ENCODE measurements at regions not wholly inside any gene's neighbourhood (a gene's known extent, or its start where the extent isn't known, plus 50 kb on each side); places are given as distances from the start of the nearest gene placed in this dataset.
"Not testable (repeated sequence)": the region's sequence is repeated elsewhere in the genome, so short reads cannot be mapped to it uniquely, and the experiment has no call there.

DNA sequence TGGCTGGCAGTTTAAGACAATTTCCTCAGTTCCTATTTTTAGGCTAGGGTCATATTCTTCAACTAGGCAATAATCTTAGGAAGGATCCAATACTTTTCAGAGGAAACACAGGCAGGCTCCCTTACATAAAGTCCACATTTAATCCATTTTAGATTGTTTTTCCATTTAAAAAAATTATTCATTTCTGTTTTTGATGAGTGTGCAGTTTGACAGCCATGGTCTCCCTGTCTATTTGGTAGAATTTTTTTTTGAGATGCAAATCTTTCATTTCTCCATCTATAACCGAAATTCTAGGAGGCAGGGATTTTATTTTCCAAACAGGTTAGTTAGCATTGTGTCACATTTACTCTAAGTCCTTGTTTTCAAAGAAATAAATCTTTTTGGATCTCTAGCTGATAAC, 326.8 kb downstream of the PPP4R3C start:
- no peaks in the 10 kb centered on the region for H3K9me2 ChIP-seq (replicated peaks; ENCODE audit: insufficient read depth)
- no peaks in the 10 kb centered on the region for H3K4me1 ChIP-seq (ENCODE audit: insufficient read depth)
- H3K4me3 ChIP-seq: no peak overlapping the region
- DNase-seq (ENCODE audit: low spot score): no peak
- TF ChIP-seq, protein P1, sequence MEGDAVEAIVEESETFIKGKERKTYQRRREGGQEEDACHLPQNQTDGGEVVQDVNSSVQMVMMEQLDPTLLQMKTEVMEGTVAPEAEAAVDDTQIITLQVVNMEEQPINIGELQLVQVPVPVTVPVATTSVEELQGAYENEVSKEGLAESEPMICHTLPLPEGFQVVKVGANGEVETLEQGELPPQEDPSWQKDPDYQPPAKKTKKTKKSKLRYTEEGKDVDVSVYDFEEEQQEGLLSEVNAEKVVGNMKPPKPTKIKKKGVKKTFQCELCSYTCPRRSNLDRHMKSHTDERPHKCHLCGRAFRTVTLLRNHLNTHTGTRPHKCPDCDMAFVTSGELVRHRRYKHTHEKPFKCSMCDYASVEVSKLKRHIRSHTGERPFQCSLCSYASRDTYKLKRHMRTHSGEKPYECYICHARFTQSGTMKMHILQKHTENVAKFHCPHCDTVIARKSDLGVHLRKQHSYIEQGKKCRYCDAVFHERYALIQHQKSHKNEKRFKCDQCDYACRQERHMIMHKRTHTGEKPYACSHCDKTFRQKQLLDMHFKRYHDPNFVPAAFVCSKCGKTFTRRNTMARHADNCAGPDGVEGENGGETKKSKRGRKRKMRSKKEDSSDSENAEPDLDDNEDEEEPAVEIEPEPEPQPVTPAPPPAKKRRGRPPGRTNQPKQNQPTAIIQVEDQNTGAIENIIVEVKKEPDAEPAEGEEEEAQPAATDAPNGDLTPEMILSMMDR (IDR thresholded peaks at IDR 0.05; ENCODE audit: poor library complexity): no peak
- TF ChIP-seq EZH2phosphoT487 (IDR thresholded peaks at IDR 0.05; ENCODE audit: low read depth, severe bottlenecking, unreplicated experiment) (no peak), EZH2 (IDR thresholded peaks at IDR 0.05; ENCODE audit: borderline replicate concordance) (no peak)
- 28% methylated on average over 1 of the region's 1 CpG for WGBS (ENCODE audit: low lambda C conversion rate, missing lambda C conversion rate)
- H3K27me3 ChIP-seq: no peaks in the 10 kb centered on the region
- H3K4me2 ChIP-seq: no peak overlapping the region
- no peaks in the 10 kb centered on the region for H3K9me3 ChIP-seq (ENCODE audit: low read depth)
- no peaks in the 10 kb centered on the region for H4K20me1 ChIP-seq (ENCODE audit: insufficient read depth, poor library complexity, severe bottlenecking)
- H2AFZ ChIP-seq: no peak overlapping the region
- no peaks in the 10 kb centered on the region for H3K36me3 ChIP-seq (replicated peaks; ENCODE audit: insufficient read depth, low read depth)
- no peak overlapping the region for H3K27ac ChIP-seq
- H3K79me2 ChIP-seq: no peaks in the 10 kb centered on the region

DNA sequence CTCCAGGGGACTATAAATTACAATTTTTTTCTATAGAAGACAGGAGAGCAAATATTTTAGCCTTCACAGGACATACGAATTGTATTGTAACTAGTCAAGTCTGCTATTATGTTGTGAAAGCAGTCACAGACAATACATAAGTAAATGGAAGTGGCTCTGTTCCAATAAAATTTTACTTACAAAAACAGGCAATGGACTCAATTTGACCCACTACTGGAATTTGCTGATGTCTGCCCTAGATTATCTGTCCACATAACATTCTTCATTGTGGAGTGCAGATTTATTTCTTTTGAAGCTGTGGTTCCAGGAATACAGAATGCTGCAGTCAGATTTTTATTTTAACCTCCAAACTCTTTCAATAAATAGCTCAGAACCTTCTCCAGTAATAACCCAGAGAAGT, 330.3 kb downstream of the PPP4R3C start:
- Histone ChIP-seq H3K27ac (no peak overlapping the region), H3K79me2 (no peaks in the 10 kb centered on the region), H3K4me3 (no peak overlapping the region), H3K4me1 (ENCODE audit: insufficient read depth) (no peaks in the 10 kb centered on the region), H3K4me2 (no peak overlapping the region), H3K27me3 (no peaks in the 10 kb centered on the region), H4K20me1 (ENCODE audit: insufficient read depth, poor library complexity, severe bottlenecking) (no peaks in the 10 kb centered on the region), H3K9me2 (replicated peaks; ENCODE audit: insufficient read depth) (no peaks in the 10 kb centered on the region), H3K9me3 (ENCODE audit: low read depth) (no peaks in the 10 kb centered on the region), H3K36me3 (replicated peaks; ENCODE audit: insufficient read depth, low read depth) (no peaks in the 10 kb centered on the region), H2AFZ (no peak overlapping the region)
- 55% methylated on average over 1 of the region's 1 CpG for WGBS (ENCODE audit: low lambda C conversion rate, missing lambda C conversion rate)
- no peak for DNase-seq (ENCODE audit: low spot score)
- TF ChIP-seq, protein P1 (IDR thresholded peaks at IDR 0.05; ENCODE audit: poor library complexity): no peak
- TF ChIP-seq EZH2phosphoT487 (IDR thresholded peaks at IDR 0.05; ENCODE audit: low read depth, severe bottlenecking, unreplicated experiment): no peak
- no peak for TF ChIP-seq EZH2 (IDR thresholded peaks at IDR 0.05; ENCODE audit: borderline replicate concordance)

DNA sequence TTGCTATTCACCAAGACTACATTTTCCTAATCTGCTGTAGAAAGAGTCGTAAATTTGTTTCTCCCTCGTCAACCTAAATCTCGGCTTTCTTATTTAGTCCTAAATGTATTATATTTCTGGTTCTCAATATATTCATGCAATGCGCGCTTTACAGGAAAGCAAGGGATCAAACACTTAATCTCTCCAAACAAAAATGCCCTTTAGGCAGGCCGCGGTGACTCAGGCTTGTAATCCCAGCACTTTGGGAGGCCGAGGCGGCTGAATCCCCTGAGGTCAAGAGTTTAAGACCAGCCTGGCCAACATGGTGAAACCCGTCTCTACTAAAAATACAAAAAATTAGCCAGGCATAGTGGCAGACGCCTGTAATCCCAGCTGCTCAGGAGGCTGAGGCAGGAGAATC, 376.0 kb downstream of the PPP4R3C start:
- WGBS (ENCODE audit: low lambda C conversion rate, missing lambda C conversion rate): 60% methylated on average over 11 of the region's 11 CpGs
- H4K20me1 ChIP-seq (ENCODE audit: insufficient read depth, poor library complexity, severe bottlenecking); H3K4me2 ChIP-seq; H3K79me2 ChIP-seq; DNase-seq (ENCODE audit: low spot score); H3K9me2 ChIP-seq (replicated peaks; ENCODE audit: insufficient read depth); H3K36me3 ChIP-seq (replicated peaks; ENCODE audit: insufficient read depth, low read depth); H3K4me3 ChIP-seq; H3K27me3 ChIP-seq; H3K9me3 ChIP-seq (ENCODE audit: low read depth); H2AFZ ChIP-seq; H3K27ac ChIP-seq; H3K4me1 ChIP-seq (ENCODE audit: insufficient read depth): not testable (repeated sequence)

DNA sequence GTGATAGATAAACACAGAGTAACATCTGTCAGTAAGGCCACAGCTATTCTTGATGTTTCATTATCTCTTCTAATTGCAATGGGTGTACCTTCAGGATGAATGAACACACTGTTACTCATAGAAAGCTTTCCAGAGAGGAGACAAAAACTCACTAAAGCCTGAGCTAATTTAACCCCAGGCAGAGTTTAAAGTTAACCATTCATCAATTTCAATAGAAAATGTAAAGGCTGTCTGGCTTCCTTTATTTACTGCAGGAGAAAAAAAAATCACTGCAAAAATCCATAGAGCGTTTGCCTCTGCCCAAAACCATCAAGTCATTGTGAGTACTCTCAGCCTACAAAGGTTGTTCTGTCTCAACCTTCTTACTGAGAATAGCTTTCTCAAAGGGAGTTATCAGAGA, 376.9 kb downstream of the PPP4R3C start:
- no peak overlapping the region for H3K4me2 ChIP-seq
- H4K20me1 ChIP-seq (ENCODE audit: insufficient read depth, poor library complexity, severe bottlenecking): no peaks in the 10 kb centered on the region
- H3K27ac ChIP-seq: no peak overlapping the region
- H3K9me3 ChIP-seq (ENCODE audit: low read depth): no peaks in the 10 kb centered on the region
- no peak overlapping the region for H2AFZ ChIP-seq
- no peaks in the 10 kb centered on the region for H3K27me3 ChIP-seq
- no peak overlapping the region for H3K4me3 ChIP-seq
- no peaks in the 10 kb centered on the region for H3K79me2 ChIP-seq
- 67% methylated on average over 1 of the region's 1 CpG for WGBS (ENCODE audit: low lambda C conversion rate, missing lambda C conversion rate)
- TF ChIP-seq, protein P1 (IDR thresholded peaks at IDR 0.05; ENCODE audit: poor library complexity): no peak
- H3K36me3 ChIP-seq (replicated peaks; ENCODE audit: insufficient read depth, low read depth): no peaks in the 10 kb centered on the region
- no peak for DNase-seq (ENCODE audit: low spot score)
- no peaks in the 10 kb centered on the region for H3K4me1 ChIP-seq (ENCODE audit: insufficient read depth)
- H3K9me2 ChIP-seq (replicated peaks; ENCODE audit: insufficient read depth): no peaks in the 10 kb centered on the region
